Natural killer cell treated with Interleukin-12 subunit alpha and Interleukin-12 subunit beta and Interleukin-15 and Interleukin-18, amount 100 ng/mL, for 72 hours (primary cell): ENCODE measurements at regions not wholly inside any gene's neighbourhood (a gene's known extent, or its start where the extent isn't known, plus 50 kb on each side); places are given as distances from the start of the nearest gene placed in this dataset.
A peak's percentile ranks its signal among the peaks of the same experiment; 100 is the strongest.
"Not testable (repeated sequence)": the region's sequence is repeated elsewhere in the genome, so short reads cannot be mapped to it uniquely, and the experiment has no call there.

Source experiments
- ATAC-seq, 2 donors: fragments of 150-1000 bp; cut with Tn5 transposase in 1 of 2; sonication (Bioruptor Pico), chemical (Tn5 transposase) in 1 of 2; 2 replicates each; pipeline ENCODE4 v1.10.0; 2021
- DNase-seq: peaks from one replicate; pipeline ENCODE4 v3.0.0; 2022; ENCODE audit warnings: low spot score
- H3K27ac Mint-ChIP-seq, 2 donors: 1 replicate in 1 of 2; 2 replicates in 1 of 2; pipeline ENCODE4 v1.8.0; 2022; ENCODE audit warnings: mixed read lengths in 2 of 2, mild to moderate bottlenecking in 1 of 2, moderate library complexity in 1 of 2
- H3K27me3 Mint-ChIP-seq, 2 donors: 1 replicate in 1 of 2; 2 replicates in 1 of 2; pipeline ENCODE4 v1.8.0; 2022; ENCODE audit warnings: mixed read lengths in 2 of 2
- H3K36me3 Mint-ChIP-seq: one replicate; pipeline ENCODE4 v1.8.0; 2022; ENCODE audit warnings: mixed read lengths
- H3K4me1 Mint-ChIP-seq, 2 donors: 1 replicate in 1 of 2; 2 replicates in 1 of 2; pipeline ENCODE4 v1.8.0; 2022; ENCODE audit warnings: low read depth in 2 of 2, mixed read lengths in 2 of 2, mild to moderate bottlenecking in 1 of 2
- H3K4me3 Mint-ChIP-seq: one replicate; pipeline ENCODE4 v1.8.0; 2022; ENCODE audit warnings: mixed read lengths
- H3K9me3 Mint-ChIP-seq: 2 replicates; pipeline ENCODE4 v1.8.0; 2022; ENCODE audit warnings: mixed read lengths

- not testable (repeated sequence) for H3K9me3 Mint-ChIP-seq, H3K36me3 Mint-ChIP-seq, H3K27me3 Mint-ChIP-seq, DNase-seq, H3K4me3 Mint-ChIP-seq, H3K4me1 Mint-ChIP-seq, H3K27ac Mint-ChIP-seq, ATAC-seq
These were observed 58.2 kb upstream of the PLCXD1 start for GRCh38 chrX:222800-223513.

- H3K27ac Mint-ChIP-seq, H3K9me3 Mint-ChIP-seq, H3K4me3 Mint-ChIP-seq: not testable (repeated sequence)
These were observed 57.7 kb upstream of the PLCXD1 start for GRCh38 chrX:223514-223854.

GRCh38 chrX:226474-227164 lies 54.6 kb upstream of the PLCXD1 start:
- not testable (repeated sequence) for H3K4me1 Mint-ChIP-seq, H3K27me3 Mint-ChIP-seq, H3K9me3 Mint-ChIP-seq, H3K4me3 Mint-ChIP-seq, DNase-seq, H3K27ac Mint-ChIP-seq, H3K36me3 Mint-ChIP-seq
- peak; percentile 52 for ATAC-seq

More at GRCh38 chrX:223514-223854, 57.7 kb upstream of the PLCXD1 start:
- H3K27me3 Mint-ChIP-seq, H3K36me3 Mint-ChIP-seq, H3K4me1 Mint-ChIP-seq, DNase-seq, ATAC-seq: not testable (repeated sequence)

GRCh38 chrX:227396-227795 lies 53.8 kb upstream of the PLCXD1 start:
- H3K4me1 Mint-ChIP-seq, H3K4me3 Mint-ChIP-seq, ATAC-seq, DNase-seq, H3K27ac Mint-ChIP-seq, H3K9me3 Mint-ChIP-seq, H3K36me3 Mint-ChIP-seq, H3K27me3 Mint-ChIP-seq: not testable (repeated sequence)
